PC-3 (cell line): ENCODE measurements at regions not wholly inside any gene's neighbourhood (a gene's known extent, or its start where the extent isn't known, plus 50 kb on each side); places are given as distances from the start of the nearest gene placed in this dataset.
A peak's percentile ranks its signal among the peaks of the same experiment; 100 is the strongest.

Experiments used
- CTCF ChIP-seq: fragments of 300-600 bp; sonication (generic); conservative IDR thresholded peaks from 2 replicates; pipeline ENCODE4 v1.5.1; 2017; ENCODE audit warnings: antibody characterized with exemption, low read depth, mild to moderate bottlenecking, low read length
- EZH2 ChIP-seq: fragments of 300-600 bp; sonication (generic); IDR thresholded peaks from one replicate; pipeline ENCODE4 v1.6.1; 2017; ENCODE audit warnings: antibody characterized with exemption, mild to moderate bottlenecking, low read length; ENCODE audit not compliant: unreplicated experiment
- EZH2phosphoT487 ChIP-seq: fragments of 300-600 bp; sonication (generic); IDR thresholded peaks from 2 replicates; pipeline ENCODE4 v1.6.1; 2018; ENCODE audit warnings: mild to moderate bottlenecking, antibody characterized with exemption, low read length, borderline replicate concordance

- TF ChIP-seq CTCF (peak; percentile 35; the same call in 1 of the 2 replicates), EZH2 (no peak), EZH2phosphoT487 (no peak)
Observed at GRCh38 chr9:20271723-20272122, 350.6 kb downstream of the MLLT3 start.
